Loucy (cell line): ENCODE measurements at regions not wholly inside any gene's neighbourhood (a gene's known extent, or its start where the extent isn't known, plus 50 kb on each side); places are given as distances from the start of the nearest gene placed in this dataset.

Experiments
- H2AFZ ChIP-seq: fragments of 200-600 bp; sonication (generic); 2 replicates; pipeline ENCODE4 v1.6.0; 2016; ENCODE audit warnings: antibody characterized with exemption, mild to moderate bottlenecking, low read length, moderate library complexity
- H3F3A ChIP-seq: fragments of 200-600 bp; 2 replicates; pipeline ENCODE4 v1.6.0; 2016; ENCODE audit warnings: antibody characterized with exemption, low read depth, mild to moderate bottlenecking
- H3K27me3 ChIP-seq: fragments of 200-600 bp; sonication (generic); 2 replicates; pipeline ENCODE4 v1.6.1; 2014; ENCODE audit warnings: low read length, mild to moderate bottlenecking; ENCODE audit not compliant: insufficient read depth, poor library complexity, severe bottlenecking
- H3K36me3 ChIP-seq: fragments of 200-600 bp; sonication (generic); 2 replicates; pipeline ENCODE4 v1.6.1; 2016; ENCODE audit warnings: low read length; ENCODE audit not compliant: insufficient read depth
- H3K4me1 ChIP-seq: fragments of 200-600 bp; sonication (generic); 2 replicates; pipeline ENCODE4 v1.5.1; 2014; ENCODE audit warnings: low read length, mild to moderate bottlenecking; ENCODE audit not compliant: insufficient read depth, poor library complexity, severe bottlenecking
- H3K4me2 ChIP-seq: fragments of 200-600 bp; sonication (generic); 2 replicates; pipeline ENCODE4 v1.6.0; 2014; ENCODE audit warnings: antibody characterized with exemption, low read length, low read depth, mild to moderate bottlenecking; ENCODE audit not compliant: poor library complexity, severe bottlenecking
- H3K4me3 ChIP-seq: fragments of 200-600 bp; sonication (generic); 2 replicates; pipeline ENCODE4 v1.5.1; 2014; ENCODE audit warnings: low read length, mild to moderate bottlenecking, mixed read lengths; ENCODE audit not compliant: poor library complexity, severe bottlenecking
- H3K79me2 ChIP-seq: fragments of 200-600 bp; sonication (generic); 2 replicates; pipeline ENCODE4 v1.6.1; 2014; ENCODE audit warnings: low read length; ENCODE audit not compliant: insufficient read depth
- H3K9ac ChIP-seq: fragments of 200-600 bp; sonication (generic); 2 replicates; pipeline ENCODE4 v1.6.0; 2014; ENCODE audit warnings: mild to moderate bottlenecking, low read depth, low read length, moderate library complexity; ENCODE audit not compliant: poor library complexity, severe bottlenecking
- H3K9me2 ChIP-seq: fragments of 200-600 bp; sonication (generic); replicated peaks from 2 replicates; pipeline ENCODE4 v1.6.1; 2016; ENCODE audit warnings: low read depth, low read length, mixed read lengths
- H3K9me3 ChIP-seq: fragments of 200-600 bp; sonication (generic); 2 replicates; pipeline ENCODE4 v1.6.1; 2014; ENCODE audit warnings: mild to moderate bottlenecking, antibody characterized with exemption, low read length, low read depth; ENCODE audit not compliant: insufficient read depth
- H4K20me1 ChIP-seq: fragments of 200-600 bp; sonication (generic); 2 replicates; pipeline ENCODE4 v1.6.0; 2014; ENCODE audit warnings: antibody characterized with exemption, low read length, mild to moderate bottlenecking; ENCODE audit not compliant: insufficient read depth, poor library complexity, severe bottlenecking
- CTCF ChIP-seq: fragments of 200-600 bp; sonication (generic); conservative IDR thresholded peaks from 2 replicates; pipeline ENCODE4 v1.5.1; 2014; ENCODE audit warnings: mild to moderate bottlenecking, antibody characterized with exemption, low read length
- EZH2phosphoT487 ChIP-seq: fragments of 200-600 bp; IDR thresholded peaks from 2 replicates; pipeline ENCODE4 v1.6.1; 2018; ENCODE audit warnings: antibody characterized with exemption, mild to moderate bottlenecking, moderate library complexity, borderline replicate concordance

GRCh38 chr2:138237667-138238384 is 263.7 kb upstream of the SPOPL start:
- H3K9ac ChIP-seq, result no peak overlapping the region
- H3K4me1 ChIP-seq, result no peaks in the 10 kb centered on the region
- no peaks in the 10 kb centered on the region for H3K9me3 ChIP-seq
- no peaks in the 10 kb centered on the region for H3K79me2 ChIP-seq
- no peaks in the 10 kb centered on the region for H3K27me3 ChIP-seq
- H3K9me2 ChIP-seq, result no peaks in the 10 kb centered on the region
- no peaks in the 10 kb centered on the region for H3K36me3 ChIP-seq
- TF ChIP-seq CTCF (no peak), EZH2phosphoT487 (no peak)
- no peak overlapping the region for H2AFZ ChIP-seq
- no peaks in the 10 kb centered on the region for H3F3A ChIP-seq
- no peaks in the 10 kb centered on the region for H4K20me1 ChIP-seq
- H3K4me2 ChIP-seq, result no peak overlapping the region
- no peak overlapping the region for H3K4me3 ChIP-seq

GRCh38 chr2:138238908-138239307 is 262.7 kb upstream of the SPOPL start:
- H3K4me3 ChIP-seq, result no peak overlapping the region
- no peaks in the 10 kb centered on the region for H3K27me3 ChIP-seq
- no peak for TF ChIP-seq CTCF
- TF ChIP-seq EZH2phosphoT487, result no peak
- no peaks in the 10 kb centered on the region for H4K20me1 ChIP-seq
- no peak overlapping the region for H3K9ac ChIP-seq
- H3K4me2 ChIP-seq, result no peak overlapping the region
- H3K36me3 ChIP-seq, result no peaks in the 10 kb centered on the region
- H3F3A ChIP-seq, result no peaks in the 10 kb centered on the region
- no peaks in the 10 kb centered on the region for H3K4me1 ChIP-seq
- no peaks in the 10 kb centered on the region for H3K9me2 ChIP-seq
- no peaks in the 10 kb centered on the region for H3K79me2 ChIP-seq
- H3K9me3 ChIP-seq, result no peaks in the 10 kb centered on the region
- no peak overlapping the region for H2AFZ ChIP-seq

GRCh38 chr2:138239902-138240491 is 261.6 kb upstream of the SPOPL start:
- Histone ChIP-seq H3K4me1 (no peaks in the 10 kb centered on the region), H3K9me2 (no peaks in the 10 kb centered on the region), H3K79me2 (no peaks in the 10 kb centered on the region), H4K20me1 (no peaks in the 10 kb centered on the region), H3K36me3 (no peaks in the 10 kb centered on the region), H3F3A (no peaks in the 10 kb centered on the region), H3K9me3 (no peaks in the 10 kb centered on the region), H2AFZ (no peak overlapping the region), H3K4me2 (no peak overlapping the region), H3K4me3 (no peak overlapping the region), H3K27me3 (no peaks in the 10 kb centered on the region), H3K9ac (no peak overlapping the region)
- TF ChIP-seq EZH2phosphoT487 (no peak), CTCF (no peak)
